Testis (tissue), 2 donors: ENCODE measurements at regions not wholly inside any gene's neighbourhood (a gene's known extent, or its start where the extent isn't known, plus 50 kb on each side); places are given as distances from the start of the nearest gene placed in this dataset.

Experiments
- POLR2A ChIP-seq: fragments of 450-650 bp; IDR thresholded peaks from one replicate; pipeline ENCODE4 v1.6.1; 2017; ENCODE audit warnings: antibody characterized with exemption, mild to moderate bottlenecking, moderate library complexity
- TF ChIP-seq, protein P1 (sequence below), 3 experiments: fragments of 450-650 bp in 2 of 3; fragments of 200-600 bp in 1 of 3; sonication (generic) in 1 of 3; IDR thresholded peaks; one replicate each; pipeline ENCODE4 v1.5.1; 2016 to 2019; ENCODE audit warnings: antibody characterized with exemption in 3 of 3, mild to moderate bottlenecking in 2 of 3, moderate library complexity in 1 of 3

DNA sequence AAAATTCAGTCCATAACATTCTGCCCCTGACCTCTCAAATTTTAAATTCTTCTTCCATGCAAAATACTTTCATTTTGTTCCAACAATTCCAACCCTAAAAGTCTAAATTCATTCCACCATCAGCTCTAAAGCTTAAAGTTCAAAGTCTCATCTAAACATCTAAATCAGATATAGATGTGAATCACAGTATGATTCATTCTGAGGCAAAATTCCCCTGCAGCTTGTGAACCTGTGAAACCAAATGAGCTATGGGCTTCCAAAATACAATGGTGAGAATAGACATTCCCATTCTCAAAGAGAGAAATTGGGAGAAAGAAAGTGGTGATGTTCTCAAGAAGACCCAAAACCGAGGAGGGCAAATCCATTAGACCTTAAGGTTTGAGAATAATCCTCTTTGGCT is 309.8 kb downstream of the HIVEP2 start:
- TF ChIP-seq, protein P1, sequence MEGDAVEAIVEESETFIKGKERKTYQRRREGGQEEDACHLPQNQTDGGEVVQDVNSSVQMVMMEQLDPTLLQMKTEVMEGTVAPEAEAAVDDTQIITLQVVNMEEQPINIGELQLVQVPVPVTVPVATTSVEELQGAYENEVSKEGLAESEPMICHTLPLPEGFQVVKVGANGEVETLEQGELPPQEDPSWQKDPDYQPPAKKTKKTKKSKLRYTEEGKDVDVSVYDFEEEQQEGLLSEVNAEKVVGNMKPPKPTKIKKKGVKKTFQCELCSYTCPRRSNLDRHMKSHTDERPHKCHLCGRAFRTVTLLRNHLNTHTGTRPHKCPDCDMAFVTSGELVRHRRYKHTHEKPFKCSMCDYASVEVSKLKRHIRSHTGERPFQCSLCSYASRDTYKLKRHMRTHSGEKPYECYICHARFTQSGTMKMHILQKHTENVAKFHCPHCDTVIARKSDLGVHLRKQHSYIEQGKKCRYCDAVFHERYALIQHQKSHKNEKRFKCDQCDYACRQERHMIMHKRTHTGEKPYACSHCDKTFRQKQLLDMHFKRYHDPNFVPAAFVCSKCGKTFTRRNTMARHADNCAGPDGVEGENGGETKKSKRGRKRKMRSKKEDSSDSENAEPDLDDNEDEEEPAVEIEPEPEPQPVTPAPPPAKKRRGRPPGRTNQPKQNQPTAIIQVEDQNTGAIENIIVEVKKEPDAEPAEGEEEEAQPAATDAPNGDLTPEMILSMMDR (IDR thresholded peaks at IDR 0.05) = no peak
- no peak for TF ChIP-seq POLR2A
